ENCODE measurements at regions not wholly inside any gene's neighbourhood (a gene's known extent, or its start where the extent isn't known, plus 50 kb on each side); places are given as distances from the start of the nearest gene placed in this dataset.

DNA sequence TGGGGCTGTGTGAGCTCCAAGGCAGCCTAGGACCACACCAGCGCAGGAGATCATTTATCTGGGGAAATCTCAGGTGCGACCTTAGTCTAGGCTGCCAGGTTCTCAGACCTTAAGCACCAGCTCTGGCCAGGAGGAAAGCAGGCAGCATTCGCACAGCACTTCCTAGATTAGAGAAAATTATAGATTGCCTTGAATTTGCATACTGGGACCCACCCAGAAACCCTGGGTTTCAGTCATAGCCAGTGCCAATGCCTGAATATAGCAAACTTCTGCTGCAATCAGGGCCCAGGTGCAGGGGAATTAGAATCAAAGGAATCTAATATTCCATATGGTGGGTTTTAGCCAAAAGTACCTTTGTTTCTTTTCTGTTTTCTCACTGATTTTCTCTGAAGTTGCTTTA, 204.3 kb upstream of the CST7 start:
- TF ChIP-seq, protein P1, sequence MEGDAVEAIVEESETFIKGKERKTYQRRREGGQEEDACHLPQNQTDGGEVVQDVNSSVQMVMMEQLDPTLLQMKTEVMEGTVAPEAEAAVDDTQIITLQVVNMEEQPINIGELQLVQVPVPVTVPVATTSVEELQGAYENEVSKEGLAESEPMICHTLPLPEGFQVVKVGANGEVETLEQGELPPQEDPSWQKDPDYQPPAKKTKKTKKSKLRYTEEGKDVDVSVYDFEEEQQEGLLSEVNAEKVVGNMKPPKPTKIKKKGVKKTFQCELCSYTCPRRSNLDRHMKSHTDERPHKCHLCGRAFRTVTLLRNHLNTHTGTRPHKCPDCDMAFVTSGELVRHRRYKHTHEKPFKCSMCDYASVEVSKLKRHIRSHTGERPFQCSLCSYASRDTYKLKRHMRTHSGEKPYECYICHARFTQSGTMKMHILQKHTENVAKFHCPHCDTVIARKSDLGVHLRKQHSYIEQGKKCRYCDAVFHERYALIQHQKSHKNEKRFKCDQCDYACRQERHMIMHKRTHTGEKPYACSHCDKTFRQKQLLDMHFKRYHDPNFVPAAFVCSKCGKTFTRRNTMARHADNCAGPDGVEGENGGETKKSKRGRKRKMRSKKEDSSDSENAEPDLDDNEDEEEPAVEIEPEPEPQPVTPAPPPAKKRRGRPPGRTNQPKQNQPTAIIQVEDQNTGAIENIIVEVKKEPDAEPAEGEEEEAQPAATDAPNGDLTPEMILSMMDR (conservative IDR thresholded peaks at IDR 0.05; ENCODE audit: low read depth, low read length): no peak
- TF ChIP-seq POLR2A (IDR thresholded peaks at IDR 0.05; ENCODE audit: low read depth, low read length) (no peak), RAD21 (IDR thresholded peaks at IDR 0.05; ENCODE audit: low read length) (no peak), CHD1 (IDR thresholded peaks at IDR 0.05; ENCODE audit: low read depth, low read length) (no peak), CEBPB (IDR thresholded peaks at IDR 0.05; ENCODE audit: low read depth, low read length) (no peak), BHLHE40 (IDR thresholded peaks at IDR 0.05; ENCODE audit: low read depth, low read length) (no peak), MAZ (IDR thresholded peaks at IDR 0.05; ENCODE audit: borderline replicate concordance, low read depth, low read length) (no peak), NFE2L2 (IDR thresholded peaks at IDR 0.05; ENCODE audit: low read depth, low read length) (no peak), RCOR1 (IDR thresholded peaks at IDR 0.05; ENCODE audit: insufficient replicate concordance, low read length) (no peak), MXI1 (IDR thresholded peaks at IDR 0.05; ENCODE audit: borderline replicate concordance, low read depth, low read length) (no peak)
- TF ChIP-seq, protein P2, sequence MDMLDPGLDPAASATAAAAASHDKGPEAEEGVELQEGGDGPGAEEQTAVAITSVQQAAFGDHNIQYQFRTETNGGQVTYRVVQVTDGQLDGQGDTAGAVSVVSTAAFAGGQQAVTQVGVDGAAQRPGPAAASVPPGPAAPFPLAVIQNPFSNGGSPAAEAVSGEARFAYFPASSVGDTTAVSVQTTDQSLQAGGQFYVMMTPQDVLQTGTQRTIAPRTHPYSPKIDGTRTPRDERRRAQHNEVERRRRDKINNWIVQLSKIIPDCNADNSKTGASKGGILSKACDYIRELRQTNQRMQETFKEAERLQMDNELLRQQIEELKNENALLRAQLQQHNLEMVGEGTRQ (IDR thresholded peaks at IDR 0.05; ENCODE audit: low read depth, low read length): no peak
- TF ChIP-seq, protein P3, sequence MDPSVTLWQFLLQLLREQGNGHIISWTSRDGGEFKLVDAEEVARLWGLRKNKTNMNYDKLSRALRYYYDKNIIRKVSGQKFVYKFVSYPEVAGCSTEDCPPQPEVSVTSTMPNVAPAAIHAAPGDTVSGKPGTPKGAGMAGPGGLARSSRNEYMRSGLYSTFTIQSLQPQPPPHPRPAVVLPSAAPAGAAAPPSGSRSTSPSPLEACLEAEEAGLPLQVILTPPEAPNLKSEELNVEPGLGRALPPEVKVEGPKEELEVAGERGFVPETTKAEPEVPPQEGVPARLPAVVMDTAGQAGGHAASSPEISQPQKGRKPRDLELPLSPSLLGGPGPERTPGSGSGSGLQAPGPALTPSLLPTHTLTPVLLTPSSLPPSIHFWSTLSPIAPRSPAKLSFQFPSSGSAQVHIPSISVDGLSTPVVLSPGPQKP (IDR thresholded peaks at IDR 0.05; ENCODE audit: borderline replicate concordance, low read depth, low read length): no peak
